Liver (tissue), 8 donors: ENCODE measurements at regions not wholly inside any gene's neighbourhood (a gene's known extent, or its start where the extent isn't known, plus 50 kb on each side); places are given as distances from the start of the nearest gene placed in this dataset.

Experiments
- DNase-seq: peaks from one replicate; pipeline ENCODE4 v3.0.0-alpha.2; 2017; ENCODE audit warnings: low spot score
- H3K27ac ChIP-seq, 2 donors: one replicate each; pipeline ENCODE4 v1.7.0; 2013; ENCODE audit warnings: inconsistent platforms in 2 of 2, low read length in 2 of 2, control low read depth in 1 of 2, low read depth in 1 of 2, mild to moderate bottlenecking in 1 of 2
- H3K27me3 ChIP-seq, 4 donors: one replicate each; pipeline versions ENCODE4 v1.6.1 to v1.7.0; 2013; ENCODE audit warnings: low read length in 3 of 4, inconsistent platforms in 1 of 4, mild to moderate bottlenecking in 1 of 4, moderate library complexity in 1 of 4; ENCODE audit not compliant: control insufficient read depth in 4 of 4, insufficient read depth in 4 of 4
- H3K36me3 ChIP-seq, 4 donors: one replicate each; pipeline versions ENCODE4 v1.6.1 to v1.7.0; 2013; ENCODE audit warnings: low read length in 3 of 4, mild to moderate bottlenecking in 3 of 4, low read depth in 1 of 4, moderate library complexity in 1 of 4; ENCODE audit not compliant: control insufficient read depth in 4 of 4, insufficient read depth in 3 of 4
- H3K4me1 ChIP-seq, 4 donors: one replicate each; pipeline versions ENCODE4 v1.6.1 to v1.7.0; 2013; ENCODE audit warnings: low read length in 3 of 4, mild to moderate bottlenecking in 3 of 4, moderate library complexity in 1 of 4; ENCODE audit not compliant: control insufficient read depth in 4 of 4, insufficient read depth in 4 of 4
- H3K4me3 ChIP-seq, 3 donors: one replicate each; pipeline versions ENCODE4 v1.6.1 to v1.7.0; 2013; ENCODE audit warnings: low read length in 3 of 3, control low read depth in 1 of 3, low read depth in 1 of 3, mild to moderate bottlenecking in 1 of 3
- H3K9ac ChIP-seq, 2 donors: one replicate each; pipeline ENCODE4 v1.7.0; 2013; ENCODE audit warnings: low read length in 2 of 2, mild to moderate bottlenecking in 2 of 2, moderate library complexity in 2 of 2, control low read depth in 1 of 2, low read depth in 1 of 2
- H3K9me3 ChIP-seq, 4 donors: one replicate each; pipeline versions ENCODE4 v1.6.1 to v1.7.0; 2013; ENCODE audit warnings: low read length in 3 of 4; ENCODE audit not compliant: control insufficient read depth in 4 of 4
- ATF3 ChIP-seq: IDR thresholded peaks from 2 replicates; pipeline ENCODE4 v1.6.1; 2016; ENCODE audit warnings: antibody characterized with exemption
- CTCF ChIP-seq: fragments of 150-350 bp; IDR thresholded peaks from 2 replicates; pipeline ENCODE4 v1.5.1; 2017; ENCODE audit warnings: improper control_type of control experiment, low read depth, low read length; ENCODE audit not compliant: missing input control
- EGR1 ChIP-seq, 2 donors: IDR thresholded peaks; 2 replicates each; pipeline ENCODE4 v1.6.1; 2016 to 2018; ENCODE audit warnings: antibody characterized with exemption in 2 of 2, low read depth in 2 of 2
- FOXA1 ChIP-seq: IDR thresholded peaks from 2 replicates; pipeline ENCODE4 v1.6.1; 2016; ENCODE audit warnings: antibody characterized with exemption
- FOXA2 ChIP-seq: IDR thresholded peaks from 2 replicates; pipeline ENCODE4 v1.6.1; 2016; ENCODE audit warnings: antibody characterized with exemption
- GABPA ChIP-seq, 2 donors: IDR thresholded peaks in 1 of 2; conservative IDR thresholded peaks in 1 of 2; 2 replicates each; pipeline ENCODE4 v1.6.1; 2016; ENCODE audit warnings: antibody characterized with exemption in 2 of 2, mild to moderate bottlenecking in 1 of 2, moderate library complexity in 1 of 2
- HNF4A ChIP-seq, 2 donors: conservative IDR thresholded peaks; 2 replicates each; pipeline ENCODE4 v1.6.1; 2016; ENCODE audit warnings: antibody characterized with exemption in 2 of 2, mild to moderate bottlenecking in 2 of 2
- HNF4G ChIP-seq: IDR thresholded peaks from 2 replicates; pipeline ENCODE4 v1.6.1; 2016; ENCODE audit warnings: antibody characterized with exemption
- JUND ChIP-seq, 2 donors: IDR thresholded peaks; 2 replicates each; pipeline ENCODE4 v1.6.1; 2016; ENCODE audit warnings: antibody characterized with exemption in 2 of 2
- MAX ChIP-seq: IDR thresholded peaks from 2 replicates; pipeline ENCODE4 v1.6.1; 2016; ENCODE audit warnings: antibody characterized with exemption
- NR2F2 ChIP-seq: IDR thresholded peaks from 2 replicates; pipeline ENCODE4 v1.6.1; 2016; ENCODE audit warnings: antibody characterized with exemption
- RAD21 ChIP-seq, 2 donors: IDR thresholded peaks; 2 replicates each; pipeline ENCODE4 v1.6.1; 2016; ENCODE audit warnings: antibody characterized with exemption in 2 of 2, mild to moderate bottlenecking in 2 of 2
- REST ChIP-seq: IDR thresholded peaks from 2 replicates; pipeline ENCODE4 v1.6.1; 2016; ENCODE audit warnings: antibody characterized with exemption, mild to moderate bottlenecking
- RXRA ChIP-seq, 2 donors: IDR thresholded peaks; 2 replicates each; pipeline ENCODE4 v1.6.1; 2017 to 2018; ENCODE audit warnings: antibody characterized with exemption in 2 of 2, mild to moderate bottlenecking in 1 of 2
- SP1 ChIP-seq: IDR thresholded peaks from 2 replicates; pipeline ENCODE4 v1.6.1; 2018; ENCODE audit warnings: antibody characterized with exemption, mild to moderate bottlenecking
- TAF1 ChIP-seq: conservative IDR thresholded peaks from 2 replicates; pipeline ENCODE4 v1.6.1; 2016; ENCODE audit warnings: antibody characterized with exemption, mild to moderate bottlenecking
- YY1 ChIP-seq: IDR thresholded peaks from 2 replicates; pipeline ENCODE4 v1.6.1; 2016; ENCODE audit warnings: antibody characterized with exemption, mild to moderate bottlenecking
- ZBTB33 ChIP-seq: IDR thresholded peaks from 2 replicates; pipeline ENCODE4 v1.6.1; 2016; ENCODE audit warnings: antibody characterized with exemption
- WGBS: extraction: QIAGEN DNeasy Blood & Tissue Kit; methylation state at CpG from one replicate; pipeline ENCODE4 v1.1.7; 2013; 5-methylcytosine and 5-hydroxymethylcytosine counted together
- donor health status: healthy.
- donor health status: healthy.
- donor health status: healthy.
- donor health status: healthy.
- donor health status: healthy.

- H3K36me3 ChIP-seq: no peaks in the 10 kb centered on the region
- no peaks in the 10 kb centered on the region for H3K4me1 ChIP-seq
- no peak overlapping the region for H3K27ac ChIP-seq
- H3K9ac ChIP-seq: no peak overlapping the region
- DNase-seq: no peak
- no peaks in the 10 kb centered on the region for H3K9me3 ChIP-seq
- no peak overlapping the region for H3K4me3 ChIP-seq
- H3K27me3 ChIP-seq: no peaks in the 10 kb centered on the region
- TF ChIP-seq REST (no peak), HNF4G (no peak), FOXA2 (no peak), TAF1 (no peak), EGR1 (IDR thresholded peaks at IDR 0.05; ENCODE audit: low read depth in 2 of 2) (no peak), MAX (no peak), ATF3 (no peak), FOXA1 (no peak), RAD21 (IDR thresholded peaks at IDR 0.05) (no peak)
- 95% methylated on average over 3 of the region's 3 CpGs for WGBS
Observed at GRCh38 chr12:4069670-4070010, 196.4 kb upstream of the PARP11 start.

- H3K4me3 ChIP-seq: no peak overlapping the region
- 46% methylated on average over 2 of the region's 2 CpGs for WGBS
- H3K4me1 ChIP-seq: no peaks in the 10 kb centered on the region
- H3K9ac ChIP-seq: no peak overlapping the region
- no peak for DNase-seq
- no peak for TF ChIP-seq FOXA1
- TF ChIP-seq REST: no peak
- TF ChIP-seq HNF4A (conservative IDR thresholded peaks at IDR 0.05): no peak
- no peak for TF ChIP-seq RXRA (IDR thresholded peaks at IDR 0.05)
- TF ChIP-seq JUND (IDR thresholded peaks at IDR 0.05): no peak
- TF ChIP-seq GABPA (IDR thresholded peaks at IDR 0.05 in 1 of 2, conservative IDR thresholded peaks at IDR 0.05 in 1 of 2): no peak
- TF ChIP-seq EGR1 (IDR thresholded peaks at IDR 0.05; ENCODE audit: low read depth in 2 of 2): no peak
- TF ChIP-seq MAX: no peak
- no peak for TF ChIP-seq RAD21 (IDR thresholded peaks at IDR 0.05)
- no peak for TF ChIP-seq YY1
- no peak for TF ChIP-seq CTCF
- no peak for TF ChIP-seq HNF4G
- no peak for TF ChIP-seq ATF3
- no peak for TF ChIP-seq TAF1
- TF ChIP-seq ZBTB33: no peak
- TF ChIP-seq SP1: no peak
- TF ChIP-seq FOXA2: no peak
- TF ChIP-seq NR2F2: no peak
- no peaks in the 10 kb centered on the region for H3K27me3 ChIP-seq
- no peak overlapping the region for H3K27ac ChIP-seq
- no peaks in the 10 kb centered on the region for H3K36me3 ChIP-seq
- H3K9me3 ChIP-seq: no peaks in the 10 kb centered on the region
Observed at GRCh38 chr12:4068981-4069669, 195.9 kb upstream of the PARP11 start.
